ENCODE measurements at regions not wholly inside any gene's neighbourhood (a gene's known extent, or its start where the extent isn't known, plus 50 kb on each side); places are given as distances from the start of the nearest gene placed in this dataset.

DNA sequence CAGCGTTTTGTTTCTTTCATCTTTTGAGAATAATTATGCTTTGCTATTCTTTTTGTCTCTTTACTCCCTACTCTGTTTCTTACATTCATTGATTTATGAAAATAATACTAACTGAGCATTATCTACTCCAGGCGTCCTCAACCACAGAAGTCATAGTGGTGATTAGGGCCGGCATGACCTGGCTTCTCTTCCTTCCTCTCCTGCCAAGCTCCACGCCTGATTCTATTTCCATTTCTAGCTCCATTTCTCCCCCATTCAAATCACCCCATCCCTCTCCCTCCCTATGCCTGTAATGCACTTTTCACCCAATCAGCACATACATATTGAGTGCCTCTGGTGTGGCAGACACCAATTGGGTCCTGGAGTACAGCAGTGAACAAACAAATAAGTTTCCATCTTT is 183.2 kb upstream of the GPR12 start:
- Histone ChIP-seq H2BK120ac (ENCODE audit: low read depth, low read length, poor library complexity, severe bottlenecking) (no peak overlapping the region), H3T11ph (ENCODE audit: low read length) (no peak overlapping the region), H3K4me2 (ENCODE audit: insufficient read depth, insufficient read length, low read length) (no peak overlapping the region), H4K91ac (ENCODE audit: insufficient read length, low read depth, low read length) (no peak overlapping the region), H4K20me1 (ENCODE audit: control insufficient read depth, insufficient read depth, insufficient read length) (no peaks in the 10 kb centered on the region), H3K4me1 (ENCODE audit: insufficient read depth, low read length) (no peaks in the 10 kb centered on the region), H2AFZ (ENCODE audit: low read length) (no peak overlapping the region), H2BK20ac (ENCODE audit: low read depth, low read length, poor library complexity, severe bottlenecking) (no peak overlapping the region), H3K4ac (ENCODE audit: low read depth, low read length) (no peak overlapping the region), H3K9me3 (ENCODE audit: control insufficient read depth, low read depth, low read length) (no peaks in the 10 kb centered on the region), H3K79me1 (ENCODE audit: insufficient read depth, low read depth, low read length, poor library complexity, severe bottlenecking) (no peaks in the 10 kb centered on the region), H4K5ac (ENCODE audit: insufficient read length, low read depth, low read length) (no peak overlapping the region), H3K23ac (ENCODE audit: insufficient read length, low read depth, low read length) (no peak overlapping the region), H3K9ac (ENCODE audit: extremely low read depth, insufficient read length, low read length) (no peak overlapping the region), H3K27ac (ENCODE audit: insufficient read length, low read depth, low read length) (no peak overlapping the region), H3K14ac (ENCODE audit: insufficient read depth, low read length) (no peak overlapping the region), H2BK5ac (ENCODE audit: insufficient read length, low read length) (no peak overlapping the region), H2BK12ac (ENCODE audit: insufficient read length, low read depth, low read length) (no peak overlapping the region), H3K23me2 (ENCODE audit: insufficient read length, low read depth, low read length, poor library complexity, severe bottlenecking) (no peaks in the 10 kb centered on the region), H3K27me3 (ENCODE audit: insufficient read depth, low read length) (no peaks in the 10 kb centered on the region), H3K56ac (ENCODE audit: insufficient read length, low read depth, low read length) (no peak overlapping the region), H3K18ac (ENCODE audit: insufficient read length, low read depth, low read length) (no peak overlapping the region), H2BK15ac (ENCODE audit: low read depth, low read length) (no peak overlapping the region), H2AK5ac (ENCODE audit: insufficient read length, low read length) (no peak overlapping the region), H4K8ac (replicated peaks; ENCODE audit: insufficient read length, low read depth, low read length) (no peak overlapping the region), H3K79me2 (ENCODE audit: insufficient read depth, low read length) (no peaks in the 10 kb centered on the region)
- DNase-seq = no peak
- Mint-ChIP-seq H3K4me1 (peaks cover 5 to 6% of the 10 kb centered on the region in 2 experiments), H3K9me3 (peaks cover 0 to 2% of the 10 kb centered on the region in 2 experiments; a peak in 1 of 5 replicates), H3K36me3 (ENCODE audit: insufficient read depth in 1 of 3, low read depth in 3 of 3) (no peaks in the 10 kb centered on the region), H3K4me3 (no peak overlapping the region), H3K27ac (no peak overlapping the region), H3K27me3 (ENCODE audit: low read depth) (peaks cover 2% of the 10 kb centered on the region; the same call in 1 of the 2 replicates)
- no CpG with 5 or more reads among the region's 4 CpGs for WGBS (ENCODE audit: extremely low coverage, insufficient read length, low lambda C conversion rate)
- no peak for TF ChIP-seq CTCF (conservative IDR thresholded peaks at IDR 0.05)
